Heart left ventricle (tissue), 13 donors: ENCODE measurements at regions not wholly inside any gene's neighbourhood (a gene's known extent, or its start where the extent isn't known, plus 50 kb on each side); places are given as distances from the start of the nearest gene placed in this dataset.

Source experiments
- CTCF ChIP-seq, 12 donors: fragments of 200-600 bp; sonication (generic) in 4 of 12; IDR thresholded peaks; one replicate each; pipeline versions ENCODE4 v1.5.0 to v1.8.0; 2018 to 2022; ENCODE audit warnings: antibody characterized with exemption in 12 of 12, mild to moderate bottlenecking in 5 of 12
- POLR2A ChIP-seq, 2 donors: fragments of 450-650 bp; IDR thresholded peaks; one replicate each; pipeline ENCODE4 v1.6.1; 2017; ENCODE audit warnings: antibody characterized with exemption in 2 of 2, mild to moderate bottlenecking in 2 of 2, moderate library complexity in 2 of 2
- donor health status: ischemic (EF 13 %, LVEDD 7.1; RV severe dilation, severe dysfunction).
- donor health status: DM: no; HTN: yes; CAD: no.
- donor health status: DM: no; HTN: no; CAD: no.
- donor health status: ischemic (EF 25% LVEDD 6.9; RV normal size, moderate dysfunction).
- donor health status: ischemic (EF 25% LVEDD 5.7; RV mildly dilated, moderate dysfunction).
- donor health status: ischemic (EF 35%, LVEDD 5.7; RV mildly dilated, moderate dysfunction).
- donor health status: nonischemic (EF 11% LVEDD 7.7; RV severe dilation, severe dysfunction).
- donor health status: DM: yes; HTN: yes; CAD: no.
- donor health status: PGD.
- donor health status: ischemic (EF 29% LVEDD 5.4; RV normal size, mild dysfunction).
- donor health status: nonischemic (EF 23%, LVEDD 6.1; RV moderate dilation, normal function).

- TF ChIP-seq CTCF (IDR thresholded peaks at IDR 0.05): no peak
- no peak for TF ChIP-seq POLR2A (IDR thresholded peaks at IDR 0.05)
Measured at GRCh38 chr2:129058981-129059380, 740.3 kb upstream of the HS6ST1 start.
